H1 (cell line): ENCODE measurements at regions not wholly inside any gene's neighbourhood (a gene's known extent, or its start where the extent isn't known, plus 50 kb on each side); places are given as distances from the start of the nearest gene placed in this dataset.

ENCODE experiments used
- CTCF ChIA-PET: fragments of 300-600 bp; sonication (Branson Sonifier 250); formaldehyde crosslinking; loops from one replicate; lab custom pipeline; 2021; ENCODE audit not compliant: partially characterized antibody; lab: Charles Lee
- POLR2A ChIA-PET: fragments of 300-600 bp; sonication (Branson Sonifier 250); formaldehyde crosslinking; loops from one replicate; lab custom pipeline; 2021; ENCODE audit warnings: inconsistent platforms; ENCODE audit not compliant: partially characterized antibody; lab: Charles Lee
- DNase-seq, 2 experiments: peaks; one replicate each; pipeline versions ENCODE4 v3.0.0 to v3.0.0-alpha.2; 2010 to 2022; ENCODE audit warnings: low spot score in 2 of 2, low read depth in 1 of 2, mixed read lengths in 1 of 2
- FAIRE-seq: peaks from 2 replicates; lab custom pipeline; 2011; peaks lifted over from hg19 to GRCh38; lab: Jason Lieb, UNC
- H2AFZ ChIP-seq: 2 replicates; pipeline ENCODE4 v1.8.1; 2012; ENCODE audit warnings: low read length, inconsistent platforms
- H2AK5ac ChIP-seq: 2 replicates; pipeline ENCODE4 v1.6.1; 2013; ENCODE audit warnings: low read depth, low read length
- H2BK120ac ChIP-seq: replicated peaks from 2 replicates; pipeline ENCODE3; 2013; ENCODE audit warnings: low read depth, low read length, inconsistent platforms
- H2BK12ac ChIP-seq: 2 replicates; pipeline ENCODE4 v1.6.1; 2013; ENCODE audit warnings: low read depth, low read length
- H2BK15ac ChIP-seq: 2 replicates; pipeline ENCODE4 v1.6.1; 2013; ENCODE audit warnings: low read length
- H2BK20ac ChIP-seq: 2 replicates; pipeline ENCODE4 v1.6.1; 2013; ENCODE audit warnings: low read length
- H2BK5ac ChIP-seq: 2 replicates; pipeline ENCODE4 v1.6.1; 2013; ENCODE audit warnings: low read depth, low read length
- H3K14ac ChIP-seq: 2 replicates; pipeline ENCODE4 v1.6.1; 2013; ENCODE audit warnings: inconsistent platforms; ENCODE audit not compliant: insufficient read length
- H3K18ac ChIP-seq: 2 replicates; pipeline ENCODE4 v1.6.1; 2013; ENCODE audit warnings: low read length; ENCODE audit errors: extremely low read depth
- H3K23ac ChIP-seq: 2 replicates; pipeline ENCODE4 v1.6.1; 2013; ENCODE audit warnings: inconsistent platforms; ENCODE audit not compliant: insufficient read length
- H3K23me2 ChIP-seq: 2 replicates; pipeline ENCODE4 v1.6.1; 2013; ENCODE audit warnings: low read depth, low read length
- H3K27ac ChIP-seq: 2 replicates; pipeline ENCODE4 v1.6.1; 2011; ENCODE audit warnings: low read depth, low read length, inconsistent platforms
- H3K27me3 ChIP-seq, 4 experiments: replicated peaks in 1 of 4; 1 replicate in 1 of 4; 2 replicates in 3 of 4; pipeline versions ENCODE4 v1.6.1 to v1.8.1; 2011 to 2013; ENCODE audit warnings: low read length in 3 of 4, mild to moderate bottlenecking in 3 of 4, inconsistent platforms in 2 of 4, mixed read lengths in 2 of 4, moderate library complexity in 1 of 4; ENCODE audit not compliant: control insufficient read depth in 3 of 4, insufficient read depth in 3 of 4; ENCODE audit errors: extremely low read depth in 1 of 4
- H3K36me3 ChIP-seq, 4 experiments: 2 replicates each; pipeline versions ENCODE4 v1.6.1 to v1.8.1; 2011 to 2013; ENCODE audit warnings: mild to moderate bottlenecking in 4 of 4, low read length in 3 of 4, moderate library complexity in 2 of 4, control low read depth in 1 of 4, inconsistent platforms in 1 of 4; ENCODE audit not compliant: insufficient read depth in 4 of 4, control insufficient read depth in 2 of 4
- H3K4ac ChIP-seq: replicated peaks from 2 replicates; pipeline ENCODE3; 2013; ENCODE audit warnings: low read length, low read depth, mixed read lengths, inconsistent platforms; ENCODE audit not compliant: insufficient read length
- H3K4me1 ChIP-seq, 4 experiments: replicated peaks in 1 of 4; 1 replicate in 1 of 4; 2 replicates in 3 of 4; pipeline versions ENCODE4 v1.6.1 to v1.8.1; 2011 to 2013; ENCODE audit warnings: low read length in 3 of 4, inconsistent platforms in 2 of 4, mixed read lengths in 1 of 4; ENCODE audit not compliant: insufficient read depth in 4 of 4, control insufficient read depth in 3 of 4
- H3K4me2 ChIP-seq, 2 experiments: 2 replicates each; pipeline versions ENCODE4 v1.6.1 to v1.8.1; 2011 to 2013; ENCODE audit warnings: low read depth in 2 of 2, low read length in 2 of 2, control low read depth in 1 of 2, inconsistent platforms in 1 of 2, mild to moderate bottlenecking in 1 of 2; ENCODE audit not compliant: insufficient read depth in 1 of 2
- H3K4me3 ChIP-seq, 4 experiments: fragments of 200-600, 300-600 bp in 1 of 4; sonication (generic), shearing (Covaris generic), sonication (Bioruptor Twin) in 1 of 4; 2 replicates each; pipeline versions ENCODE4 v1.5.1 to v1.8.1; 2011 to 2016; ENCODE audit warnings: low read length in 4 of 4, low read depth in 3 of 4, control low read depth in 2 of 4, inconsistent platforms in 2 of 4, mild to moderate bottlenecking in 2 of 4, mixed read lengths in 1 of 4, moderate library complexity in 1 of 4; ENCODE audit not compliant: insufficient read depth in 2 of 4; ENCODE audit errors: extremely low read depth in 1 of 4
- H3K56ac ChIP-seq: replicated peaks from 2 replicates; pipeline ENCODE3; 2013; ENCODE audit warnings: low read depth, mild to moderate bottlenecking, mixed read lengths, low read length, inconsistent platforms; ENCODE audit not compliant: insufficient read length
- H3K79me1 ChIP-seq: 2 replicates; pipeline ENCODE4 v1.6.1; 2013; ENCODE audit warnings: low read depth, low read length, control low read depth
- H3K79me2 ChIP-seq, 2 experiments: 2 replicates each; pipeline versions ENCODE4 v1.6.1 to v1.8.1; 2012 to 2013; ENCODE audit warnings: low read length in 2 of 2, mild to moderate bottlenecking in 2 of 2, inconsistent platforms in 1 of 2; ENCODE audit not compliant: insufficient read depth in 2 of 2, control insufficient read depth in 1 of 2
- H3K9ac ChIP-seq, 4 experiments: replicated peaks in 1 of 4; 1 replicate in 1 of 4; 2 replicates in 3 of 4; pipeline versions ENCODE4 v1.6.1 to v1.8.1; 2011 to 2013; ENCODE audit warnings: low read depth in 3 of 4, low read length in 3 of 4, control low read depth in 2 of 4, mild to moderate bottlenecking in 2 of 4, moderate library complexity in 2 of 4, inconsistent platforms in 1 of 4; ENCODE audit errors: extremely low read depth in 1 of 4
- H3K9me3 ChIP-seq, 2 experiments: 2 replicates each; pipeline versions ENCODE4 v1.6.1 to v1.8.1; 2012 to 2013; ENCODE audit warnings: mild to moderate bottlenecking in 2 of 2, moderate library complexity in 2 of 2, control low read depth in 1 of 2, inconsistent platforms in 1 of 2, low read depth in 1 of 2, low read length in 1 of 2, mixed read lengths in 1 of 2; ENCODE audit not compliant: insufficient read depth in 2 of 2
- H4K20me1 ChIP-seq, 2 experiments: replicated peaks in 1 of 2; 2 replicates each; pipeline versions ENCODE3 to v1.8.1; 2011 to 2013; ENCODE audit warnings: inconsistent platforms in 2 of 2, low read length in 2 of 2, mild to moderate bottlenecking in 1 of 2; ENCODE audit not compliant: insufficient read depth in 2 of 2, control insufficient read depth in 1 of 2
- H4K5ac ChIP-seq: 2 replicates; pipeline ENCODE4 v1.6.1; 2013; ENCODE audit warnings: low read length, low read depth, mixed read lengths, inconsistent platforms; ENCODE audit not compliant: insufficient read length
- H4K8ac ChIP-seq: 2 replicates; pipeline ENCODE4 v1.8.0; 2013; ENCODE audit warnings: mild to moderate bottlenecking, moderate library complexity, low read length, inconsistent platforms; ENCODE audit not compliant: insufficient read depth; ENCODE audit errors: extremely low read depth
- H4K91ac ChIP-seq: replicated peaks from 2 replicates; pipeline ENCODE3; 2013; ENCODE audit warnings: low read length, mixed read lengths, inconsistent platforms; ENCODE audit not compliant: insufficient read length
- ASH2L ChIP-seq: fragments of 200-600, 300-600 bp; sonication (generic); IDR thresholded peaks from one replicate; pipeline ENCODE4 v1.7.1; 2017; ENCODE audit warnings: low read length
- BRCA1 ChIP-seq: IDR thresholded peaks from 2 replicates; pipeline ENCODE4 v1.6.1; 2012; ENCODE audit warnings: low read depth, low read length, improper control_type of control experiment
- FOSL1 ChIP-seq: IDR thresholded peaks from 2 replicates; pipeline ENCODE4 v1.6.1; 2011; ENCODE audit warnings: mild to moderate bottlenecking, low read depth, low read length, moderate library complexity; ENCODE audit not compliant: insufficient read depth
- HDAC6 ChIP-seq: IDR thresholded peaks from one replicate; pipeline ENCODE4 v1.7.1; 2012; ENCODE audit warnings: low read depth, mild to moderate bottlenecking, inconsistent platforms, low read length, moderate library complexity
- POLR2AphosphoS5 ChIP-seq: IDR thresholded peaks from 2 replicates; pipeline ENCODE4 v1.6.1; 2011; ENCODE audit warnings: low read depth, low read length
- RNF2 ChIP-seq: fragments of 200-900, 300-1000 bp; sonication (generic); IDR thresholded peaks from 2 replicates; pipeline ENCODE4 v1.7.1; 2016; ENCODE audit warnings: borderline replicate concordance, low read depth, mild to moderate bottlenecking, antibody characterized with exemption, low read length; ENCODE audit not compliant: poor library complexity, severe bottlenecking; ENCODE audit errors: missing control alignments
- SIN3A ChIP-seq, 2 experiments: IDR thresholded peaks in 1 of 2; conservative IDR thresholded peaks in 1 of 2; 2 replicates each; pipeline ENCODE4 v1.6.1; 2011 to 2012; ENCODE audit warnings: low read length in 2 of 2, improper control_type of control experiment in 1 of 2, low read depth in 1 of 2, mild to moderate bottlenecking in 1 of 2
- SIX5 ChIP-seq: IDR thresholded peaks from 2 replicates; pipeline ENCODE4 v1.6.1; 2011; ENCODE audit warnings: mild to moderate bottlenecking, low read depth, low read length
- WGBS, 2 experiments: shearing (Covaris generic) in 1 of 2; methylation state at CpG; one replicate each; pipeline versions ENCODE4 v1.1.6 to v1.1.7; 2013 to 2015; ENCODE audit warnings: low lambda C conversion rate in 2 of 2, mixed read lengths in 2 of 2, inconsistent platforms in 1 of 2, low coverage in 1 of 2, missing lambda C conversion rate in 1 of 2; ENCODE audit not compliant: insufficient replicate concordance in 2 of 2, insufficient coverage in 1 of 2, insufficient read length in 1 of 2; ENCODE audit errors: extremely low coverage in 1 of 2, missing lambda C conversion rate in 1 of 2; 5-methylcytosine and 5-hydroxymethylcytosine counted together

DNA sequence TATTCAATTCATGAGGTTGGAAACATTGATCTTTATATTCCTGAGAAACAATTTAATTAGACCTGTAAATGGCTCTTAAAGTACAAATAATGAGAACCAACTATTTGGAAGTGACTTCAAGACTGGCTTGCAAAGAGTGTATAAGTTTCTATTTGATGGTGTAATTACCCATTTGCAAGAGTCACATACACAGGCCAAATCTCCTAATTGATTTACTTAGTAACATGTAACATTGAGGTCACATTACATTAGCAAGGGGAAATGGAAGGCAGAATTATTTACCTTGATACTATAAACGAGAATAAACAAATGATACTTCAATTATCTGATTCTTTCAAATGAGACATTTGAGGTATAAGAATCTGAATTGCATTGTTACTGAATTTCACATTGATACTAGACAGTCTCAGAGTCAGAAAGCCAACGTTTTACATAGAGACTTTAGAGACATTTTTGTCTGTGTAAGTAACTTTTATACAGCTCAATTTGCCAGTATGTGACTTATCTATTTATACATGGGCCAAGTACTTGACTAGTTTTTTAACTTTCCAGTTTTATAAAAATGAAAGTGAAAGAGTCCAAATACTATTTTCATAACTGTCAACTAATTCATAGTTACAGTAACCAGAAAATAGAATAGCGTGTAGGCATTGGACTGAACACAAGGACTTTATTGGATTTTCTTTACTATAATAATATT, 95.6 kb upstream of the RFC3 start:
- no peak overlapping the region for H2BK15ac ChIP-seq

More for the DNA sequence above, 95.6 kb upstream of the RFC3 start:
- Histone ChIP-seq H2BK12ac (no peak overlapping the region), H2BK120ac (no peak overlapping the region), H3K27ac (no peak overlapping the region), H2AK5ac (no peak overlapping the region), H4K8ac (no peak overlapping the region), H3K9me3 (no peaks in the 10 kb centered on the region), H3K18ac (no peak overlapping the region), H4K91ac (no peak overlapping the region), H3K4me3 (no peak overlapping the region), H3K79me2 (no peaks in the 10 kb centered on the region), H3K9ac (no peak overlapping the region), H3K4ac (no peak overlapping the region), H3K4me2 (no peak overlapping the region), H2BK20ac (no peak overlapping the region), H3K27me3 (no peaks in the 10 kb centered on the region), H3K4me1 (no peaks in the 10 kb centered on the region), H2AFZ (no peak overlapping the region), H3K56ac (no peak overlapping the region), H3K36me3 (no peaks in the 10 kb centered on the region), H3K14ac (no peak overlapping the region), H3K23me2 (no peaks in the 10 kb centered on the region), H3K79me1 (no peaks in the 10 kb centered on the region), H4K5ac (no peak overlapping the region), H2BK5ac (no peak overlapping the region), H4K20me1 (no peaks in the 10 kb centered on the region), H3K23ac (no peak overlapping the region)
- FAIRE-seq = no peak
- WGBS, 2 experiments = 87% methylated on average over 3 of the region's 3 CpGs; no CpG with 5 or more reads in 1 of the 2 experiments
- TF ChIP-seq POLR2AphosphoS5 (no peak), HDAC6 (no peak), ASH2L (no peak), SIX5 (no peak), SIN3A (conservative IDR thresholded peaks at IDR 0.05 in 1 of 2, IDR thresholded peaks at IDR 0.05 in 1 of 2; ENCODE audit: low read depth in 1 of 2, low read length in 2 of 2) (no peak), FOSL1 (no peak), RNF2 (no peak), BRCA1 (no peak)
- no peak for DNase-seq
- ChIA-PET CTCF (interaction anchor here (0.6 to 3.5 kb wide), 9 partner anchors 10 to 1481 kb away, joined by 3 to 18 read pairs (median 3); no protein-coding TSS in a partner anchor), POLR2A (interaction anchor here (1.7 kb wide), 1 partner anchor 180 kb away, joined by 4 read pairs; no protein-coding TSS in a partner anchor)
